Heart right ventricle (tissue), 16 donors: ENCODE measurements at regions not wholly inside any gene's neighbourhood (a gene's known extent, or its start where the extent isn't known, plus 50 kb on each side); places are given as distances from the start of the nearest gene placed in this dataset.

ENCODE experiments used
- ATAC-seq, 8 donors: fragments of 200-7000 bp; cut with Tn5 transposase; one replicate each; pipeline ENCODE4 v1.9.1; 2020; ENCODE audit warnings: mild to moderate bottlenecking in 8 of 8, moderate library complexity in 8 of 8, moderate number of reproducible peaks in 1 of 8
- DNase-seq, 2 donors: peaks; one replicate each; pipeline ENCODE4 v3.0.0-alpha.2; 2020
- H3K27ac ChIP-seq, 10 donors: fragments of 200-600 bp; sonication (generic) in 2 of 10; one replicate each; pipeline versions ENCODE4 v1.5.0 to v1.8.0; 2020 to 2022; ENCODE audit warnings: mild to moderate bottlenecking in 3 of 10
- H3K27me3 ChIP-seq, 7 donors: fragments of 200-600 bp; one replicate each; pipeline ENCODE4 v1.8.0; 2021 to 2022; ENCODE audit warnings: mild to moderate bottlenecking in 2 of 7
- H3K36me3 ChIP-seq, 9 donors: fragments of 200-600 bp; sonication (generic) in 1 of 9; one replicate each; pipeline versions ENCODE4 v1.5.0 to v1.8.0; 2020 to 2022; ENCODE audit warnings: mild to moderate bottlenecking in 2 of 9
- H3K4me1 ChIP-seq, 9 donors: fragments of 200-600 bp; sonication (generic) in 1 of 9; one replicate each; pipeline versions ENCODE4 v1.5.0 to v1.8.0; 2020 to 2022; ENCODE audit warnings: mild to moderate bottlenecking in 4 of 9
- H3K4me3 ChIP-seq, 10 donors: fragments of 200-600 bp; sonication (generic) in 2 of 10; one replicate each; pipeline versions ENCODE4 v1.5.0 to v1.8.0; 2020 to 2022; ENCODE audit warnings: mild to moderate bottlenecking in 7 of 10, moderate library complexity in 2 of 10
- H3K9me3 ChIP-seq, 11 donors: fragments of 200-600 bp in 10 of 11; sonication (generic) in 2 of 11; one replicate each; pipeline versions ENCODE4 v1.5.0 to v1.8.0; 2013 to 2022; ENCODE audit warnings: mild to moderate bottlenecking in 2 of 11, control low read depth in 1 of 11, moderate library complexity in 1 of 11
- CTCF ChIP-seq, 9 donors: fragments of 200-600 bp; sonication (generic) in 2 of 9; IDR thresholded peaks; one replicate each; pipeline versions ENCODE4 v1.5.0 to v1.8.0; 2021 to 2022; ENCODE audit warnings: antibody characterized with exemption in 9 of 9, mild to moderate bottlenecking in 5 of 9, moderate library complexity in 1 of 9
- WGBS, 2 donors: extraction: QIAGEN DNeasy Blood & Tissue Kit; methylation state at CpG; one replicate each; pipeline ENCODE4 v1.1.7; 2013; ENCODE audit warnings: inconsistent platforms in 1 of 2; 5-methylcytosine and 5-hydroxymethylcytosine counted together
- intact Hi-C, 10 donors: fragments of 100-400 bp; cut with DNase I; formaldehyde crosslinking; loops; one replicate each; pipeline versions ENCODE4 v1.11.1 to v1.14.2; 2022
- donor health status: Arrhythmogenic right ventricular cardiomyopathy.
- donor health status: ischemic (EF 13 %, LVEDD 7.1; RV severe dilation, severe dysfunction).
- donor health status: healthy with polysubstance abuse.
- donor health status: DM: no; HTN: yes; CAD: no.
- donor health status: DM: no; HTN: no; CAD: no.
- donor health status: ischemic (EF 25% LVEDD 6.9; RV normal size, moderate dysfunction).
- donor health status: ischemic (EF 25% LVEDD 5.7; RV mildly dilated, moderate dysfunction).
- donor health status: healthy.
- donor health status: DM: yes; HTN: yes; CAD: no.
- donor health status: Ischemic cardiomyopathy.
- donor health status: ischemic (EF 35%, LVEDD 5.7; RV mildly dilated, moderate dysfunction).
- donor health status: nonischemic (EF 11% LVEDD 7.7; RV severe dilation, severe dysfunction).
- donor health status: DM: yes; HTN: yes; CAD: no.
- donor health status: PGD.
- donor health status: ischemic (EF 29% LVEDD 5.4; RV normal size, mild dysfunction).
- donor health status: nonischemic (EF 23%, LVEDD 6.1; RV moderate dilation, normal function).

DNA sequence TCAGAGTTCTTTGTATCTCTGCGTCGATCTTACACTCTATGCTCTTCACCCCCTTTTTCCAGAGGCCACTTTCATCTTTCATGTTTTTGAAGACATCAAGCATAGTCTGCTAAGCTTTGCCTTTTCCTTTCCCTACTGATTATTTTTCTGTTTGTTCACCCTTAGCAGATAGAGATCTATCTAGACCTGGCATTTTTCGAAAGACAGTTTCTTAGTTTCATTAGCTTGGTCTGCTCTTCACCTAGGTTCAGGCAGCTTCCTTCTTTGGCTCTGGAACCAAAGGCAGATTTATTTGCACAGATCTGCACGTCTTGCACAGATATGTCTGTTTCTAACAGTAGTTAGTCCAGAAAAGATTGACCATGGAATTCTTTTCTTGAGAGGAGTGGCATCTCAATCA lies 122.7 kb upstream of the HS3ST5 start:
- Histone ChIP-seq H3K4me1 (no peaks in the 10 kb centered on the region), H3K9me3 (no peaks in the 10 kb centered on the region), H3K36me3 (no peaks in the 10 kb centered on the region), H3K4me3 (no peak overlapping the region), H3K27ac (no peak overlapping the region), H3K27me3 (no peaks in the 10 kb centered on the region)
- TF ChIP-seq CTCF (IDR thresholded peaks at IDR 0.05) = no peak
- ATAC-seq = no peak
- DNase-seq = no peak
- intact Hi-C loops = no loop called here
- 80 to 87% methylated on average over 4 of the region's 4 CpGs for WGBS, 2 donors

- no peak overlapping the region for H3K27ac ChIP-seq
- H3K27me3 ChIP-seq = no peaks in the 10 kb centered on the region
- no peaks in the 10 kb centered on the region for H3K36me3 ChIP-seq
- no peaks in the 10 kb centered on the region for H3K9me3 ChIP-seq
- intact Hi-C loops = no loop called here
- no peak for ATAC-seq
- H3K4me1 ChIP-seq = no peaks in the 10 kb centered on the region
- no peak overlapping the region for H3K4me3 ChIP-seq
- TF ChIP-seq CTCF (IDR thresholded peaks at IDR 0.05) = peak in 1 of 9 donors; percentile 8
- no peak for DNase-seq
- 81 to 83% methylated on average over 1 of the region's 1 CpG for WGBS, 2 donors
These were observed 111.0 kb upstream of the HS3ST5 start for GRCh38 chr6:114453737-114454276.

- no peak for TF ChIP-seq CTCF (IDR thresholded peaks at IDR 0.05)
- no peak for ATAC-seq
These were observed 110.1 kb upstream of the HS3ST5 start for GRCh38 chr6:114452785-114453401.

GRCh38 chr6:114450631-114451030 lies 107.8 kb upstream of the HS3ST5 start:
- Histone ChIP-seq H3K4me1 (no peaks in the 10 kb centered on the region), H3K27ac (no peak overlapping the region)

More at GRCh38 chr6:114452785-114453401, 110.1 kb upstream of the HS3ST5 start:
- Histone ChIP-seq H3K4me1 (no peaks in the 10 kb centered on the region), H3K4me3 (no peak overlapping the region), H3K27ac (no peak overlapping the region), H3K27me3 (no peaks in the 10 kb centered on the region), H3K9me3 (no peaks in the 10 kb centered on the region), H3K36me3 (no peaks in the 10 kb centered on the region)
- 72% methylated on average over 4 of the region's 4 CpGs for WGBS, 2 donors
- no peak for DNase-seq
- intact Hi-C loops = no loop called here

More at GRCh38 chr6:114450631-114451030, 107.8 kb upstream of the HS3ST5 start:
- Histone ChIP-seq H3K36me3 (no peaks in the 10 kb centered on the region), H3K9me3 (no peaks in the 10 kb centered on the region), H3K4me3 (no peak overlapping the region), H3K27me3 (no peaks in the 10 kb centered on the region)
- no peak for TF ChIP-seq CTCF (IDR thresholded peaks at IDR 0.05)
- intact Hi-C loops = no loop called here
- WGBS, 2 donors = 68 to 70% methylated on average over 2 of the region's 2 CpGs
- ATAC-seq (no peak), DNase-seq (no peak)
